GM21786 (cell line): ENCODE measurements at regions not wholly inside any gene's neighbourhood (a gene's known extent, or its start where the extent isn't known, plus 50 kb on each side); places are given as distances from the start of the nearest gene placed in this dataset.

Experiments
- ATAC-seq: cut with Tn5 transposase; IDR thresholded peaks from one replicate; pipeline ENCODE4 v1.9.1; 2021; ENCODE audit not compliant: unreplicated experiment

GRCh38 chr2:35378791-35379190 is 976.8 kb upstream of the CRIM1 start:
- ATAC-seq: no peak

- no peak for ATAC-seq
Measured at GRCh38 chr2:35374845-35375244, 980.7 kb upstream of the CRIM1 start.

- ATAC-seq: no peak
Measured at GRCh38 chr2:35365859-35366258, 989.7 kb upstream of the CRIM1 start.

- ATAC-seq: no peak
Measured at GRCh38 chr2:35356332-35356731, 999.2 kb upstream of the CRIM1 start.

- no peak for ATAC-seq
Measured at GRCh38 chr2:35355056-35355455, 1000.5 kb upstream of the CRIM1 start.

GRCh38 chr2:35347561-35347960 is 1008.0 kb upstream of the CRIM1 start:
- ATAC-seq: no peak

- no peak for ATAC-seq
Measured at GRCh38 chr2:35343135-35343534, 1012.4 kb upstream of the CRIM1 start.

GRCh38 chr2:35339211-35339610 is 1016.4 kb upstream of the CRIM1 start:
- ATAC-seq: no peak

GRCh38 chr2:35337922-35338321 is 1017.7 kb upstream of the CRIM1 start:
- no peak for ATAC-seq

GRCh38 chr2:35314049-35314448 is 1041.5 kb upstream of the CRIM1 start:
- ATAC-seq: no peak

GRCh38 chr2:35301369-35301768 is 1054.2 kb upstream of the CRIM1 start:
- no peak for ATAC-seq

GRCh38 chr2:35298493-35298892 is 1057.1 kb upstream of the CRIM1 start:
- ATAC-seq: no peak

GRCh38 chr2:35297403-35297802 is 1058.2 kb upstream of the CRIM1 start:
- no peak for ATAC-seq

GRCh38 chr2:35294636-35295263 is 1060.8 kb upstream of the CRIM1 start:
- ATAC-seq: no peak

- no peak for ATAC-seq
Measured at GRCh38 chr2:35293261-35293660, 1062.3 kb upstream of the CRIM1 start.

- no peak for ATAC-seq
Measured at GRCh38 chr2:35292199-35292598, 1063.4 kb upstream of the CRIM1 start.

GRCh38 chr2:35281702-35282101 is 1073.9 kb upstream of the CRIM1 start:
- ATAC-seq: no peak

GRCh38 chr2:35255826-35256225 is 1099.8 kb upstream of the CRIM1 start:
- ATAC-seq: no peak

GRCh38 chr2:35251156-35251555 is 1104.4 kb upstream of the CRIM1 start:
- no peak for ATAC-seq

- no peak for ATAC-seq
Measured at GRCh38 chr2:35246702-35247101, 1108.9 kb upstream of the CRIM1 start.

GRCh38 chr2:35228584-35228983 is 1127.0 kb upstream of the CRIM1 start:
- ATAC-seq: no peak

GRCh38 chr2:35220461-35220860 is 1135.1 kb upstream of the CRIM1 start:
- no peak for ATAC-seq

- no peak for ATAC-seq
Measured at GRCh38 chr2:35204881-35205280, 1150.7 kb upstream of the CRIM1 start.
